ENCODE measurements at regions not wholly inside any gene's neighbourhood (a gene's known extent, or its start where the extent isn't known, plus 50 kb on each side); places are given as distances from the start of the nearest gene placed in this dataset.

DNA sequence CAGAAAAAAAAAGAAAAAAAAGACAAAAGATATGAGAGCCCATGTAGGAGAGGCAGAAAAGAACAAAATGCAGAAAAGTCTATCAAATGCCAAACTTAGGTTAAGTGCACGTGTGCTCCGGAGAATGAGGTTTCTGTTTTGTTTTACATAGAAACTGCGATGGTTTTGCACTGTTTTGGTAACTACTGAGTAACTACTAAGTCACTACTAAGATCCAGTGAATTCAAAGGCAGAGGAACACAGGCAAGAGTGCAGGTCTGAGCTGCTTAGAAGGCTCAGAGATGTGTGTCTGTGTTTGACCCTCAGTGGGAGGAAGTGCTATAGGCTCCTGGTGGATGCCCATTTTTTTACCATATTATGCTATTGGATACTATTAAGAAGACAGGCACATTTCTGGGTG is 299.3 kb downstream of the NDFIP2 start:
- no peak for DNase-seq (ENCODE audit: low spot score)

DNA sequence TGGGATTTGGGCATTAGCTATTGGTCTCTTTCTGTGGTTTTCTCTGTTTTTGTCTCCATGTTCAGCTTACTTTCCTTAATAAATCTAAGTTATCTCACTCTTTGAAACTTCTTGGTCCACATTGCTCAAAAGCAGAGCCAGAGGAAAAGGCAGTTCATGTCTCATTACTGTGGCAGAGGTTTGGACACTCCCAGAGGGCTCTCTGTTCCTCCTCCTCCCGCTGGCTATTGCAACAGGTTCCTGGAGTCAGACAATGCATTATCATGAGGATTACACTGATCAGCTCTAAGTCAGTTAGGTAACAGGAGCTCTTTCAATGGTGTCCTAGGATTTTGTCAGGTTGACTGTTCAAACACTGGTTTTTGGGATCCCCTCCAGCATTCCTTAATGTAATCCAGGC is 298.8 kb downstream of the NDFIP2 start:
- DNase-seq (ENCODE audit: low spot score) = no peak

DNA sequence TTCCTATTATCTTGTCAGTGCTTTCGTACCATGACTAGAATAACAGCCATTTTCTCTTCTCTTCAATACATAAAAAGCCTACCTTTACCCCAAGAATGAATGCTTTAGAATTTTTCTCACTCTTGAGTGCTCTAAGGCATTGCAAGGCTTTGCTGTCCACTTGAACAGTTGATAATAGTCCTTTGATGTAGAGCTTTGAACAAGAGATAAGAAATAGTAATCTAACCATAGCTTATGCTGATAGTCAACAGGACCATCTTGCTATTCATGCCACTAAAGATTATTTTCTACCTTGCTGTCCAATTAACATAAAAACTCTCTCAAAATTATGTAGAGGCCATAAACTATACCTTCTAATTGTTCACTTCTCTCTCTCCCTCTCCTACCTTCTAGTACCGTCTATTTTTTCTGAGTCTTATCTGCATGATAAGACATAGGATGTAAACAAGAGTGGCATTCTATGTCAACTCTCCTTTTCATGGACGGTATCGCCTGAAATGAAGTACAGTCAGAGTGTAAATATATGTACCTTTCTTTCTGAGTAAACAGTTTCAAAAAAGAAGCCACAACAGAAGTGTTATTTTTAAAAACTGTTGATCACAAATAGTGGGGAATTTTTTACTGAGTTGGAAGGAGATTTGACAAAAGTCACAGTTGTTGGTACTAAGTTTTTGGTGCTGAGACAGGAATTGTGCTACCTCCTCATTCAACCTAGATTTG is 297.9 kb downstream of the NDFIP2 start:
- no peak for DNase-seq (ENCODE audit: low spot score)

DNA sequence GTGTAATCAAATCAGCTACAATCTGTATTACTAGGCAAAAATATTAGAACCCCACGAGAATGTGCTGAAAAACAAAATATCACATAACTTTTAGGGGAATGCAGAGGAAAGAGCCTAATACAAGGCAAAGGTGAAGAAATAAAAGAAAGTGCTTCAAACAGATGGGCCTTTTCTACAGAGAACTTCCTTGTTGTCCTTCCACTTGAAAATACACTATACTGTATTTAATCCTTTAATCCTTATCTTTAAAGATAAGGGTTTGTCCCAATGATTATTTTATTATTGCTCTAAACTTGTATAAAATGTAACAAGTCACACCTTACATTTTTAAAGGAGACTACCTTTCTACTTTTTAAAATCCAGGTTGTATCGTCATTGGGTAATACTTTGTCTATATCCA is 296.5 kb downstream of the NDFIP2 start:
- DNase-seq (ENCODE audit: low spot score) = no peak

DNA sequence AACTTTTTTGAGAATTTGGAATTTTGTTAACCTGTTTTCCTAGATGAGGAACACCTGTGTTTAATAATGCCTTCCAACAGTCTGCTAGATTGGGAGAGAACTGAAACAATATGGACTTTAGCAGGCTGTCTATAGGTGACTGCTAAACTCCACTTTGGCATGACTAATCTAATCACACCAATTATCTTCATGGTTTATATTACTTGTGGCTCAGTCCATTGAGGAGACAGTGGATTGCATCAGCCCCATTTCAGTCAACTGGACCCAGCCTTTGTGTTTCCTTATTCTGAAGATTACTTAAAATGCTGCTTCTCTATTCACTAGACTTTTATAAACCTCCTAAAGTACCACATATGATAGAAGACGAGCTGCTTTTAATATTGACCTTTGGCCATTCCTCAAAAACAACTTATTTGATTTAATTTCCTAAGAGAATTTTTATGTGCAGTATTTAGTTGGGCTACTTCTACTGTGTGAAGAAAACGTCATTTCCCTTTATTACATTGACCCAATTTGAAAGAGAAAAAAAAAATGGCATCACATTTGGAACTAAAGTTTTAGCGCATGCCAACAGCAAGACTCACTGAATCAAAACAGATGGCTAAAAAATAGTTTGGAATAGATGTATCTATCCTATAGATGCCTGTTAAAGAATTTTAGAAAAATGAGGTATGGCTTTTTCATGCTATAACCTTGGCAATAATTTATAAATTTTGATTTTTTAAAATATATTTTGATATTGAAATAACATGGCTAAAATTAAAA is 295.8 kb downstream of the NDFIP2 start:
- DNase-seq (ENCODE audit: low spot score) = no peak

DNA sequence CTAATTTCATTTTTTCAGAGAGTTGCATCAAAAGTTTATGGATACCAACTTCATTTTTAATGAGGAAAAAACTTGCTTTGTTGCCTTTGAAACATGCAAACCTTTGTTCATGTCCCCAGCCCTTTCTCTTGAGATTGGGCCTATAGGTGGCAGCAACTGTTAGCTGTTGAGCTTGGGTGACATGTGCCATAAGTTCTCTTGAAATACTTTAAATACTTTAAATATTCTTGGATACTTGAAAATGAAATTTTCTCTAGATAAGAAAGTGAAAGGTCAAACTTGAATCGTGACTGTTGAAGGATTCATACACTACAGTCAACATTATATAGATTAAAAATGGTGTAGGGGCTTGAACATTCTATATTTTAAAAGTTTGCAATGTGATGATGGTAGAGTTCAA is 294.9 kb downstream of the NDFIP2 start:
- DNase-seq (ENCODE audit: low spot score) = peak; percentile 35

DNA sequence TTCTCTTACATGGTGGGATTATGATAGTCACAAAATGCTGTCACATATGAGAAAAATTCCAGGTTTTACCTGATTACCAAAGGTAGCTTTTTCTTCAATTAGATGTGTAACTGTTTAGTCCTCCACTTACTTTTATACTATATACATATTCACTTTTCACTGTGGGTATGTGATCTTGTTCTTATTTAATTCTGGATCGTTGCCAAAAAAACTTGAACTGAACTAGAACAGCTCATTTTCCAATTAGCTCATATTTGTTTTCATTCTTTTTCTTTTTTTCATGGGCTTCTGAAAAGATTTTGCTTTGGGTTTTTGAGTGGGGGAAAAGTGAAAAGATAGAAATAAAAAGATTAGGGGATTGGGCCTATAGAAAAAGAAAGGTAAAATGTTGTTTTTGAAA is 291.9 kb downstream of the NDFIP2 start:
- no peak for DNase-seq (ENCODE audit: low spot score)

DNA sequence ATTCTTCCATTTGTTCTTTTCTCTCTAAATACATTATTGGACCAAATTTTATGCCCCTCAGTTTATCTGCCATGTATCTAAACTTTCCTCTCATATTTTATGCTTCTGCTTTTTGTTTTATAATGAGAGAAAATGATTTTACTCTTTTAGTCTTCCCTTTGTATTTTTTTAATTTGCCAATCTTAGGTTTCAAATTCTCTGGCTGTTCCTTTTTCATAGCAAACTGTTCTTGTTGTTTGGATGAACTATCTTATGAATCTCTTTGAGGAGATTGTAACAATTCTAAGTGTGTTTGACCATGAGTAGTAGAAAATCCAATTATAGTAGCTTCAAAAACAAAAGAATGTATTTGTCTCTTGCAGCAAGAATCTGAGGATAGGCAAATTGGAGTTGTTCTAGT is 290.5 kb downstream of the NDFIP2 start:
- no peak for DNase-seq (ENCODE audit: low spot score)

DNA sequence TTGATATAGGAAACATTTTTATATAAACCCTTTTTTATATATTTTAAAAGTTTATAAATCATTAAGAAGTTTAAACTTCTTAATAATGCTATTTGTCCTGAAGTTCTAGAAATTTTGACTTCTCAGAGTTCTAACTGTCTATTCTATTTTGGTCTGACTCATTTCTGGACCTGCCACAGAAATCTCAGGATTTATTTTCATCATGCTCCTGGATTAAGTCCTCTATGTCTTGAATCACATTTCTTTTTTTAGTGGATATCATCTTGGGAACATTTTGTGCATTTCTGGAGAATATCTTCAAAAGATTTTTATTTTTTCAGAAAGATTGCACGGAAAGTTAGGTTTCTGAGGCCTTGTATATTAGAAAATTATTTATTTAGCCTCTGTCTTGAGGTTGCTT is 289.1 kb downstream of the NDFIP2 start:
- DNase-seq (ENCODE audit: low spot score) = no peak

DNA sequence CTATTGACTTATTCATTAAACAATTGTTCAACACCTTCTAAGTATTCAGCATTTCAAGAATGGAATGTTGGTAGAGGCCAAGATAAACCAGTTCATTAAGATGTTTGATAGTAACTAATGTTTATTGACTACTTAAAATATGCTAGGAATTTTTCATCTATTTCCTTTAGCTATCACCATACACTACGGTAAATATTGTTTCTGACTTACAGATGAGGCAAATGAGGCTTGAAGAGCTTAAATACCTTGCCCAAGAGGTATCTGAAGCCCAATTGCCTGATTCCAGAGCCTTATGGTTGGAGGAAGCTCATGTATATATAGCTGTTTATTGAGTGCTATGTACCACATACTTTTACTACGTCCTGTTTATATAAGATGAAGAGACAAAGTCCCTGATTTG is 286.2 kb downstream of the NDFIP2 start:
- no peak for DNase-seq (ENCODE audit: low spot score)

DNA sequence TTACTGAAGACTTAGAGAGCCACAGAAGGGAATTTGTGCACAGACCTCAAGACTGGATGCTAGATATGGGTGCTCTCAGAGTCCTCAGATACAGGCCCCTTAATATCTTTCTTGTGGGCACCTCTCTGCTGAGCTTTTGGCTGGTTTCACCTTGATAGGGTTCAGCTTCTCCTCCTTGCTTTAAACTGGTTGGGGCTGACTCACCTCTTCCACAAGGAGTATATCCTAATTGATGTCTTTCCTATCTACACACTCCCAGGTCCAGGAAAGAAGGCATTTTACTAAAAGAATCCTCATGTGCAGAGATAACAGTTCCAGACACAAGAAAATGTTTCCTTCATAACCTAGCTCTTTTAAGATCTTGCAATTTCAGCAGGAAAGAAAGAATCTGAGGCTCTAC is 284.4 kb downstream of the NDFIP2 start:
- DNase-seq (ENCODE audit: low spot score) = no peak

DNA sequence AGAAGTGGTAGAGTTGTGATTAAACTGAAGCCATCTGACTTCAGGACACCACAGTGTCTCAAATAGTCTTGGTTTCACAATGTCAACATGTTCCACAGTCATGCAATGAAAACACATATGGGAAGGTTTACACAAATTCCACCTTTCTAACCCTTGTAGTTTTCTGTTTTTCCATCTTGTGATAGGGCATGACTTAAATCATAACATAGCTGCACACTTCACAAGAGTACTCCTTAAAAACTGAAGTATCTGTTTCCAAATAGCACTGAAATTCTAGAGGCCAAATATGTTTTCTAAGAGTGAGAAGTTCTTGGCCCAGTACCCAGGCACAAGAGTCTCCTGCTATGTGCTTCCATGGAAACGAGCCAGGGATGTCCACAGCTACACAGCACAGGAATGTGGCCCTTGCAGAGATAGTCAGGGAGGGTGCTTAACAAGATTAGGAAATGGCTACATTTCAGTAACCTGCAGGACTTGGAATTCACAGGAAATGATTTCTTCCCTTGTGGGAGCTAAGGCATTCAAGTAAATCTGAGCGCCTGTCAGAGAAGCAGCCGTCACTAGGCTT is 269.1 kb downstream of the NDFIP2 start:
- peak; percentile 57 for DNase-seq (ENCODE audit: low spot score)

DNA sequence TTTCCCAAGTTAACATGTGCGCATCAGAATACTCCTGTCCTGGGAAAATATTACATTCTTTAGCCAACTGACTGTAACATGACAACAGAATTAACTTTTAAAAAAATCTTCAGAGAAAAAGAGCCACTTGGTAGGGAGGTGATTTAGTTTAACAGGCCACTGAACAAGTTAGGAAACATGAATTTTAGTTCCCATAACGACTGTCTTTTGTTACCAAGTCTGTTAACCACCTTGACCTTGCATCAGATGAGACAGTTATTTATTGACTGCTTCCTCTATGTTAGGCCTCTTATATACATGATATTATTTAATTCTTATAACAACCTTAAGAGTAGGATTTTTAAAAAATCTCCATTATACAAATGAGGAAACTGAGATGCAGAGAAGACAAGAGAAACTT is 268.6 kb downstream of the NDFIP2 start:
- DNase-seq (ENCODE audit: low spot score) = no peak

DNA sequence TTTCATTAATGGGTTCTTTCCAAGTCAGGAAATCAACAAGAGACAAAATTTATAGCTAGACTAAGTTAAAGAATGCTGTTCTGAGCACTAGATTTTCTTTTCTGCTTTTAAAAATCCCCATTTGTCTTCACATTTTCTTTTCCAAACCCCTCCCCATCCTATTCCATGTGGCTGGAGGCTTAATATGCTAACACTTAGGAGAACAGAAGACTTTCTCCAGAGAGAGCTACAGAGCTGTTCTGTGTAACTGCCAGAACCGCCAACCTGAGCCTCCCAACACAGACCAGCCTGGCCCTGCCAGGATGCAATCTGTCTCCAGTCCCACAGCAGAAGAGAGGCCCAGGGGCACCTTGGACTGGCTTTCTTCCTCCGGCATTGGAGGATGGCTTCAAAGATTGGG is 264.1 kb downstream of the NDFIP2 start:
- no peak for DNase-seq (ENCODE audit: low spot score)

DNA sequence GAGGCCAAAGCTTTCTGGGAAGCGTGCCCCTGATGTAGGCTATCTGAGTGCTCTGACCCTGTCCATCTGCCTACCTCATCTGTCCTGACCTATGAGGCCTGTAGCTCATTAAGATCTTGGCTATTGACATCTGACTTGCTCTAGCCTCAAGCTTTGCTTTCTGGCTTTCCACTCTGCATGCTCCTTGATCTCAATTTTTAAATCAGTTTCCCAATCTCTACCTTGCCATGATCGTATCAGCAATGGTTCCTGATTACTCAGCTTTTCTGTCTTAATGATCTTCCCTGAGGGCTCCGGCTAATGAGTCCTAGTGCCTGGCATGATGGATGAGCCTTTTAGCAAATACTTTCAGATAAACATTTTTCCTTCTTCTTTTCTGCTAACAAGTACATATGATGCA is 262.0 kb downstream of the NDFIP2 start:
- no peak for DNase-seq (ENCODE audit: low spot score)

DNA sequence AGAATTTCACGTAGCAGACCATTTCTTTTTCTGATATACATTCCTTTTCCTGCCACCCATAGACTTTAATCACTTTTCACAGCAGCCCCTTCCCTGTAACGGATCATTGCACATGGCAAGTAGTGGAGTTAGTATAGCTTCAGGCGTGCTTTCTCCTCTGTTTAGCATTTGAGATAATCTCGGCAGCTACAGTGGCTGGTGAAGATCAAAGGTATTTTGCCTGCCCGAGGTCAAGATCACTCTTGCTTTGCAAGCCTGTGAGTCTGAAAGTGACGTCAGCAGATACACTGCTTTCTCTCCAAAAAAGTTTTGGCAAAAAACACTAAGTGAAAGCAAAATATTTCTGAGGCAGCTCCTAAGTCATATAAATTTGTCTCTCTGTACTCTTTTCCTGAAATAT is 260.0 kb downstream of the NDFIP2 start:
- DNase-seq (ENCODE audit: low spot score) = peak; percentile 63

DNA sequence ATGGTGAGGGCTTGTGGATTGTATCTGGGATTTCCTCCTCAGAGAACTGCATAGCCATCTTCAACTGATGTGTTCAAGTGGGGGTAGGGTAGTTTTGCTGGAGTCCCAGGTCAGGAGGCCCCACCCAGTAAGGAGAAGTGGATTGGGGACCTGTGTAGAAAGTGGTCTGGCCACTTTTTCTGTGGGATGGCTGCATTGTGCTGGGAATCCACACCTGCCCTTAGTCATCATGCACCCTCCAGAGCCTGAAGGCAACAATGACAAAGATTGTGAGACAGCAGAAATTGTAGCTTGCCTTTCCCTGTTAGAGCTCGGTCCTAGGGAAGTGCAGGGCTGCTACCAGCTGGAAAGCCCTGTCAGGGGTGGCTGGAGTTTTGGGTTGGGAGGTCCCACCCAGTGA is 255.4 kb downstream of the NDFIP2 start:
- no peak for DNase-seq (ENCODE audit: low spot score)

DNA sequence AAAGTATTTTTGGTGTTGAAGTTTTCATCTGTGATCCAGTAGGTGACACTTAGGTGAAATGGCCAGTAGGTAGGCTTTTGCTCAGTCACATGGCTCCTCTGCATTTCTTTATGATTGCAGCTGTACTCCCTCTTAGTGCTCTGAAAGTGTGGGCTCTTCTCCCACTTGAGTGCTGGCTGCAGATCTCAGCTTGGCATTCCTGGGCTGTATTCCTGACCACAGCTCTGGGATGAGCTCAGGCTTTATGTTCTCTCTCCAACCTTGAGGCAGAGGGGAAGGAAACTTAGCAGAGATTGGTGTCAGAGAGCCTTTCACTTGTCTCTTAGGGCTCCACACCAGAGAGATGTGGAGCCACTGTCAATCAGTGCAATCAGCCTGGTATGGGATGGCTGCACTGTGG is 254.3 kb downstream of the NDFIP2 start:
- no peak for DNase-seq (ENCODE audit: low spot score)

DNA sequence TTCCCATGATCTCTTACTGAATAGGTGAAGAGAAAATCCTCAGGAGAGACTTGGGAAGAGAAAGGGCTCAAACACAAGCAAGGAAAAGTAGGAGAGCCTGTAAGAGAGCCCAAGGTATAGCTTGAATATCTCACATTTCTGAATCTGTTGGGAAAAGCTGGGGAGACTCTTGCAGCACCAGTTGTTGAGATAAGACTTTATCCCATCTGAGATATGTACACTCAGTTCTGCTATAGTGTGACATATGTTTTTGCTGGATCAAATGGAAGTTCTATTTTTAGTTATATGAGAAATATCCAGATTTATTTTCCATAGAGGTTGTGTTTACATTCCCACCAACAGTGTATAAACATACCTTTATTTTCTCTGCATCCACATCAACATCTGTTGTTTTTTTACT is 246.1 kb downstream of the NDFIP2 start:
- DNase-seq (ENCODE audit: low spot score) = no peak

DNA sequence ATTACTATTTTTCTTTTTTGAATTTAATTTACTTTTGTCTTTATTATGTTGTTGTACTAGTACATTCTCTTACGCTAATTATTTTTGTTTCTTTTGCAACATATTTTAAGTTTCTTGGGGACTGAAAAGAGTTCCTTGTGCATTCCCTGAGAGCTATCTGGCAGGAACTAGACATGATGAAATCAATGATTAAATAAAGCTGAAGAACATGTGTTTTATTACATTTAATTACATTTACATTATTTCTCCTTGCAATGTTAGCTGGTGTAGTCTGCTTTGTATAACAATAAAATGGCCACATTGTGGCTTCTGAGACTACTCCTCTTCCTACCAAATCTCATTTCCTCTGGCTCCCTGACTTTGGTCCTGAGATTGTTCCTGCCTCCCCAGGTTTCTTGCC is 244.9 kb downstream of the NDFIP2 start:
- DNase-seq (ENCODE audit: low spot score) = no peak

DNA sequence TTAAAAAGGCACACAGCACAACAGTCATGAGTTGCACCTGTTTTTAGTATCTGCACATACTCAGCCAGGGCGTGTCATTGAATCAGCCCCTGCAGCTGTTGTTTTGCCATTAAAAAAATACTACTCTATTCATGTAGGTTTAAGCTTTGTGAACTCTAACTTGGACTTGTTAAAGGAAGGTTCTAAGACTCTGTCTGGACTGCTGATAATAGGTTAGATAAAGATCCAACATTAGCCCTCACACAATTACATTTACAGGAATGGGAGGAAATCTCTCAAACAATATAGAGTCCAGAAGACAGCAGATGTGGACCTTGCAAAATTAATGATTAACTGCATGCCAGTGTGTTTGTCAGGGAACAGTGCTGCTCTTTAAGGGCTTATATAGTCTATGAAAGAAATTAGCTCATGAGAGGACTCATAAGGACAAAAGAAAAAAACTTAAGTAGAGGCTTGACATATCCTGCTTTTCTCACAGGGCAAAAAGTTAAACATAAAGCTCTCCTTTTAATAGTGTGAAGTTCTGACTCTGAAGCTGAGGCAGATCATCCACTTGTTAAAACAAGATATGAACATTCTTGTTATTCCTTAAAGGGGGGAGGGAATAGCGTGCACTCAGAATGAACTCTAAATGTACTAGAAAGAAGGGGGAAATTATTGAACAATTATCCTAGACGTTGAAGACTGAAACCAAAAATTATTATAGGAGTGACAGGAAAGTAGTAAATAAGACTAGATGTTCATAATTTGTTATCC is 243.6 kb downstream of the NDFIP2 start:
- DNase-seq (ENCODE audit: low spot score) = no peak

DNA sequence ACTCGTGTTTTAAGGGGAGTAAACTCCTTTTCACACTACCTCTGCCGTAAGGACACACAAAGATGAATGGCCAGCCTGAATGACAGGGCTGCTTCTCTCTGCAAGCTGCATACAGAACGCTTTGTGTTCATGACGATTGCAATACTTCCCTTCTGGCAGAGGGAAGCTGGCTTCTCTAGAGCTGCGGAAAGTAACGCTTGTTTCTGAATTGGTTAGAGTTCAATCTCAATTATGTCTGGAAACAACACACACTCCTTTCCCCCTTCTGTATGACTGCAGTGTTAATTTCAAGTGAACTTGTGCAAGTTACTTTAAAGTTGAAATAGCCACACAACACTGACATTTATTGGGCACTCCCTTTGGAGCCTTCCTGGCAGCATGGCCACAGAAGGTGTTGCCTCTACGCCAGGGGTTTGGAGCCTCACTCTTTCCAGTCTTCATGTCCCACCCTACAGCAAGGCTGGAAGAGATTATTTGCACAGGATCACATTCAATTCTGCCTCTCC is 242.6 kb downstream of the NDFIP2 start:
- no peak for DNase-seq (ENCODE audit: low spot score)

Data from mucosa of gallbladder (tissue), 1 donor.